Stomach (tissue), 8 donors: ENCODE measurements at regions not wholly inside any gene's neighbourhood (a gene's known extent, or its start where the extent isn't known, plus 50 kb on each side); places are given as distances from the start of the nearest gene placed in this dataset.

ENCODE experiments used
- DNase-seq, 2 donors: peaks; one replicate each; pipeline versions ENCODE4 v3.0.0 to v3.0.0-alpha.2; 2013 to 2019
- H3K27ac ChIP-seq, 5 donors: fragments of 200-600 bp in 4 of 5; sonication (generic) in 4 of 5; one replicate each; pipeline ENCODE4 v1.5.1; 2013 to 2019; ENCODE audit warnings: mild to moderate bottlenecking in 1 of 5, moderate library complexity in 1 of 5
- H3K27me3 ChIP-seq, 3 donors: fragments of 200-600 bp; sonication (generic); one replicate each; pipeline ENCODE4 v1.5.1; 2017 to 2019; ENCODE audit warnings: mixed run types in 1 of 3
- H3K36me3 ChIP-seq, 4 donors: fragments of 200-600 bp; sonication (generic); 1 replicate in 3 of 4; 2 replicates in 1 of 4; pipeline ENCODE4 v1.5.1; 2016 to 2019
- H3K4me1 ChIP-seq, 4 donors: fragments of 200-600 bp; sonication (generic); one replicate each; pipeline ENCODE4 v1.5.1; 2016 to 2019
- H3K4me3 ChIP-seq, 4 donors: fragments of 200-600 bp; sonication (generic) in 3 of 4; one replicate each; pipeline ENCODE4 v1.5.1; 2016 to 2019; ENCODE audit warnings: mild to moderate bottlenecking in 1 of 4
- H3K9me3 ChIP-seq, 4 donors: fragments of 200-600 bp; sonication (generic); one replicate each; pipeline ENCODE4 v1.5.1; 2016 to 2019
- EP300 ChIP-seq: sonication (generic); formaldehyde crosslinking; IDR thresholded peaks from one replicate; pipeline ENCODE4 v1.6.1; 2017; ENCODE audit warnings: antibody characterized with exemption
- POLR2A ChIP-seq, 4 donors: fragments of 450-650 bp; IDR thresholded peaks; one replicate each; pipeline ENCODE4 v1.6.1; 2016; ENCODE audit warnings: antibody characterized with exemption in 4 of 4, control low read depth in 2 of 4, mild to moderate bottlenecking in 1 of 4, moderate library complexity in 1 of 4
- POLR2AphosphoS5 ChIP-seq, 3 donors: sonication (generic); formaldehyde crosslinking; IDR thresholded peaks; one replicate each; pipeline ENCODE4 v1.6.1; 2016; ENCODE audit warnings: antibody characterized with exemption in 3 of 3
- WGBS, 5 donors: extraction: QIAGEN DNeasy Blood & Tissue Kit in 3 of 5; methylation state at CpG; one replicate each; pipeline versions ENCODE4 v1.1.5 to v1.1.7; 2013 to 2018; 5-methylcytosine and 5-hydroxymethylcytosine counted together
- intact Hi-C: fragments of 100-400 bp; cut with DNase I; formaldehyde crosslinking; loops from one replicate; pipeline ENCODE4 v1.15.1; 2023; ENCODE audit warnings: low total_unique reads
- TF ChIP-seq, protein P1 (sequence below), 7 experiments: fragments of 450-650 bp in 4 of 7; fragments of 200-600 bp in 3 of 7; sonication (generic) in 3 of 7; IDR thresholded peaks; one replicate each; pipeline ENCODE4 v1.5.1; 2016 to 2019; ENCODE audit warnings: antibody characterized with exemption in 7 of 7, control low read depth in 2 of 7, mild to moderate bottlenecking in 1 of 7
- donor health status: healthy with polysubstance abuse.
- donor health status: Bipolar disorder and iron deficiency.
- donor health status: healthy.

DNA sequence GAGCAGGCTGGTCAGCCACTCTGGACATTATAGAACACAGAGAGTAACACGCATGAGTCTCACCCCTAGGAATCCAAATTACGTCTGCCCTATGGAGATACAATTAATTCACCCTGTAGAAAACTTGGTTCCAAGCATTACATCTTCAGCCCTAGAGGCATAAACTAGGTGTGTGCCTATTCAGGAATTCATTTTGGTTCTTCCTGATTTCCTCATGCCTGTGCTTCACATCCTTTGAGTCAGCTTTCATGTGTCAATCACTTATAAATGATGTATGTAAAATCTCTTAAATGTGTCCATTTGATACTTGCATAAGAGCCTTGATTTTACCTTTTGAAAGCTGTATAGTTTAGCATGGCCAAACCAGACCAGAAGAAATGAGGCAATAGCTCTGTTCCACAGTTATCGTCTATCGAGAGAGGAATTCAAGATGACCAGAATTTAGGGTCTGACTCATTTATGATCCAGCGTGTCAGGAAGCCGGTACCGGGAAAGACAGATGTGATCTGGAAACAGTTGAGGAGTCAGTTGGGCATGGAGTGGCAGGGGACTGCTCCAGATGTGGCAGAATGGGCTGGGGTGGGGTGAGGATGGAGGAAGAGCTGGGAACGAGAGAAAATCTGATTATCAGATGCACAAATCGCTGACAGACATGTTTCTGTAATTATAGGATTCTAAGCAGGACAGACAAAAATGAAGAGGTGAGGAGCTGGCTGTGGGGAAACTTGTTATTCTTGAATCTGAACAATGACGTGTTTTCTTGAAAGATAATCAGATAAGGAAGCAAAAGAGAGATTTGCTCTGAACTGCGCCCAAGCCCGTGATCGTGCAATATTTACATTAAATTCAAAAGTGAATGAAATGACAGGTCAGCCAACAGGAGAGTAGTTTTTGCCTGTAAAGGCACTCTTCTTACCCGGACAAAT lies 76.7 kb downstream of the C16orf95 start:
- peaks cover 0 to 23% (median 0%) of the 10 kb centered on the region in 3 donors for H3K27me3 ChIP-seq
- TF ChIP-seq EP300 (no peak), POLR2A (IDR thresholded peaks at IDR 0.05) (no peak), POLR2AphosphoS5 (IDR thresholded peaks at IDR 0.05) (no peak)
- TF ChIP-seq, protein P1, sequence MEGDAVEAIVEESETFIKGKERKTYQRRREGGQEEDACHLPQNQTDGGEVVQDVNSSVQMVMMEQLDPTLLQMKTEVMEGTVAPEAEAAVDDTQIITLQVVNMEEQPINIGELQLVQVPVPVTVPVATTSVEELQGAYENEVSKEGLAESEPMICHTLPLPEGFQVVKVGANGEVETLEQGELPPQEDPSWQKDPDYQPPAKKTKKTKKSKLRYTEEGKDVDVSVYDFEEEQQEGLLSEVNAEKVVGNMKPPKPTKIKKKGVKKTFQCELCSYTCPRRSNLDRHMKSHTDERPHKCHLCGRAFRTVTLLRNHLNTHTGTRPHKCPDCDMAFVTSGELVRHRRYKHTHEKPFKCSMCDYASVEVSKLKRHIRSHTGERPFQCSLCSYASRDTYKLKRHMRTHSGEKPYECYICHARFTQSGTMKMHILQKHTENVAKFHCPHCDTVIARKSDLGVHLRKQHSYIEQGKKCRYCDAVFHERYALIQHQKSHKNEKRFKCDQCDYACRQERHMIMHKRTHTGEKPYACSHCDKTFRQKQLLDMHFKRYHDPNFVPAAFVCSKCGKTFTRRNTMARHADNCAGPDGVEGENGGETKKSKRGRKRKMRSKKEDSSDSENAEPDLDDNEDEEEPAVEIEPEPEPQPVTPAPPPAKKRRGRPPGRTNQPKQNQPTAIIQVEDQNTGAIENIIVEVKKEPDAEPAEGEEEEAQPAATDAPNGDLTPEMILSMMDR (IDR thresholded peaks at IDR 0.05) = no peak
- no peaks in the 10 kb centered on the region for H3K4me1 ChIP-seq
- no peak for DNase-seq
- WGBS, 5 donors = 56 to 67% (median 62%) methylated on average over 14 of the region's 14 CpGs
- no peak overlapping the region for H3K27ac ChIP-seq
- intact Hi-C loops = no loop called here
- no peaks in the 10 kb centered on the region for H3K36me3 ChIP-seq
- no peaks in the 10 kb centered on the region for H3K9me3 ChIP-seq
- no peak overlapping the region for H3K4me3 ChIP-seq

DNA sequence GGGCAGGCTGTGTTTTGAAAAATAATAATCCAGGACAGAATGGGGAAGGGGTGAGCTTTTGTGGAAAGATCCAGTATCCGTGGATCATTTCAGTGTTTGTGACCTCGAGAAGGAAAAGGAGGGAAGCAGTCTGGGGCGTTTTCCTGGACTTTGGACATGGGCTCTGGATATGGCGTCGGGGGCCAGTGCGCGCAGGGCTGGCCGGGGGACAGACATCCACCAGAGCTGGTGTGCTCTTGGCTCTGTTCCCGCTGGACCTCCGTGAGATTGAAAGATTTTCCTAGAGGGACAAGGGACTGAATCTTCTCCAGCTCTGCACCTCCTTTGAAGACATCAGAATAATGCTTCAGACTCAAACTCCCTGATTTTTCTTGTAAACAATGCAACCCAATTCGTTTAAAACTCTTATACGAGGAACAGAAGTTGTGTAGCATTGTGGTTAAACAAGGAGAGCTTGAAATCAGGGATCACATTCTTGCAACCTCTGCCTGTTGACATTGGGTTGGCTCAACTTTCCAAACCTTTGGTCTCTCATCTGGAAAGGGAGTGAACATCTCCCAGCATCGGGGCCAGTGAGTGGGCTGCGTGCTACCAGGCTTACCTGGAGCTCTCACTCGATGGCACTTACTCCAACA lies 75.9 kb downstream of the C16orf95 start:
- no peak overlapping the region for H3K4me3 ChIP-seq
- no peaks in the 10 kb centered on the region for H3K4me1 ChIP-seq
- intact Hi-C loops = no loop called here
- no peaks in the 10 kb centered on the region for H3K36me3 ChIP-seq
- TF ChIP-seq EP300 (no peak), POLR2A (IDR thresholded peaks at IDR 0.05) (no peak)
- DNase-seq = no peak
- H3K9me3 ChIP-seq = no peaks in the 10 kb centered on the region
- no peak overlapping the region for H3K27ac ChIP-seq
- WGBS, 5 donors = 42 to 65% (median 49%) methylated on average over 15 of the region's 15 CpGs
- H3K27me3 ChIP-seq = peaks cover 0 to 20% (median 0%) of the 10 kb centered on the region in 3 donors

DNA sequence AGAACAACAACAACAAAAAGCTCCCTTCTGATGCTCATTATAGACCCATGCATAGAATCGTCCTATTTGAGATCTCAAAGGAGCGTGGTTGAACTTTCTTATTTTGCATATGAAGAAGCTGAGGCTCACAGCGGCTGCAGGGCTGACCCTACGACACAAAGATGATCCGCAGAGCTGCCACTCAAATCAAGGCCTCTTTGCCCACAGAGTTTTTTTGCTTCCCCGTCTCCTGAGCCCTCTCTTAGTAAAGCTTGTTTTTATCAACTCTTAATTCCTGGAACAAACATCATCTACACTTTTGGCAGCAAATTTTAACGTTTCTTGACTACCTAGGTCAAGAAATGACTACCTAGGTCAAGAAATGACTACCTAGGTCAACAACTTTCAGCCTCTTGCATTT lies 73.7 kb downstream of the C16orf95 start:
- no peak overlapping the region for H3K27ac ChIP-seq
- DNase-seq = no peak
- H3K4me1 ChIP-seq = no peaks in the 10 kb centered on the region
- intact Hi-C loops = no loop called here
- peaks cover 0 to 19% (median 0%) of the 10 kb centered on the region in 3 donors for H3K27me3 ChIP-seq
- no peaks in the 10 kb centered on the region for H3K36me3 ChIP-seq
- no peaks in the 10 kb centered on the region for H3K9me3 ChIP-seq
- TF ChIP-seq POLR2AphosphoS5 (IDR thresholded peaks at IDR 0.05) (no peak), POLR2A (IDR thresholded peaks at IDR 0.05) (no peak), EP300 (no peak)
- TF ChIP-seq, protein P1 (IDR thresholded peaks at IDR 0.05) = no peak
- WGBS, 5 donors = 65 to 75% (median 67%) methylated on average over 7 of the region's 7 CpGs
- no peak overlapping the region for H3K4me3 ChIP-seq

DNA sequence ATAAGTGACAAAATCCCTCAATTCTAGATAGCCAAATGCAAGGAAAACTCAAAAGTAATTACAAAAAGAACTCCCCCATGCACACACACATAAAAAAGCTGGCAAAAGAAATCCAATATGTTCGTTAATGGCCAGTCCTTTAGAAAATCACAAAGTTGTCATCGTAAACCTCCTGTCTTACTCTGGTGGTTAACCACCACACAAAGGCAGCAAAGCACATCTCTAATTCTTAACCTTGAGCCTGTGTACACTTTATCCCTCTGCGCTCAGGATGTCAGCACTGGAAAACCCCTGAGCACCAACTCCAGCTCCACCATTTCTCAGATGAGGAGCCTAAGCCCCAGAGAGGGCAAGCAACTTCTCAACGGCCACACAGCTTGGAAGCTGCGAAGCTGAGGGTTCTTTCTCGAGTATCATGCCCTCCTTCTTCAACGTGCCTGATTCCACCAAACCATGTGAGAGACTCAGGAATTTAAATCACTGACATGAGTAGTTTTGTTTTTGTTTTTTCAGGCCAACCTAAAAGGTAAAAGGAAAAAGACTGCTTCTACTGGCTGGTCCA lies 72.5 kb downstream of the C16orf95 start:
- 60 to 80% (median 76%) methylated on average over 7 of the region's 7 CpGs for WGBS, 5 donors
- no peak overlapping the region for H3K27ac ChIP-seq
- intact Hi-C loops = no loop called here

More for the DNA sequence above, 72.5 kb downstream of the C16orf95 start:
- TF ChIP-seq, protein P1 (IDR thresholded peaks at IDR 0.05) = no peak
- TF ChIP-seq POLR2AphosphoS5 (IDR thresholded peaks at IDR 0.05) (no peak), POLR2A (IDR thresholded peaks at IDR 0.05) (no peak), EP300 (no peak)
- no peaks in the 10 kb centered on the region for H3K4me1 ChIP-seq
- no peaks in the 10 kb centered on the region for H3K9me3 ChIP-seq
- peak in 1 of 2 donors; percentile 11 for DNase-seq
- no peak overlapping the region for H3K4me3 ChIP-seq
- peaks cover 0 to 19% (median 0%) of the 10 kb centered on the region in 3 donors for H3K27me3 ChIP-seq
- H3K36me3 ChIP-seq = no peaks in the 10 kb centered on the region
